Vagina (tissue), 2 donors: ENCODE measurements at regions not wholly inside any gene's neighbourhood (a gene's known extent, or its start where the extent isn't known, plus 50 kb on each side); places are given as distances from the start of the nearest gene placed in this dataset.

ENCODE experiments used
- DNase-seq, 2 donors: peaks; one replicate each; pipeline ENCODE4 v3.0.0-alpha.2; 2017; ENCODE audit errors: extremely low spot score in 2 of 2
- H3K27ac ChIP-seq: fragments of 200-600 bp; sonication (generic); one replicate; pipeline ENCODE4 v1.5.1; 2019
- H3K27me3 ChIP-seq: fragments of 200-600 bp; sonication (generic); one replicate; pipeline ENCODE4 v1.5.1; 2019
- H3K36me3 ChIP-seq, 2 donors: fragments of 200-600 bp; sonication (generic); one replicate each; pipeline ENCODE4 v1.5.1; 2017 to 2019
- H3K4me1 ChIP-seq: fragments of 200-600 bp; sonication (generic); one replicate; pipeline ENCODE4 v1.5.1; 2019
- H3K4me3 ChIP-seq, 2 donors: fragments of 200-600 bp; sonication (generic); 1 replicate in 1 of 2; 2 replicates in 1 of 2; pipeline ENCODE4 v1.5.1; 2016 to 2019
- H3K9me3 ChIP-seq: fragments of 200-600 bp; sonication (generic); one replicate; pipeline ENCODE4 v1.5.1; 2019
- CTCF ChIP-seq, 3 experiments: fragments of 450-650 bp in 2 of 3; fragments of 200-600 bp in 1 of 3; sonication (generic) in 1 of 3; IDR thresholded peaks; one replicate each; pipeline ENCODE4 v1.5.1; 2017 to 2019; ENCODE audit warnings: antibody characterized with exemption in 3 of 3, mild to moderate bottlenecking in 2 of 3, moderate library complexity in 2 of 3
- POLR2A ChIP-seq, 2 donors: fragments of 450-650 bp; IDR thresholded peaks; one replicate each; pipeline ENCODE4 v1.6.1; 2017; ENCODE audit warnings: antibody characterized with exemption in 2 of 2, mild to moderate bottlenecking in 2 of 2, moderate library complexity in 2 of 2
- POLR2AphosphoS5 ChIP-seq, 2 donors: sonication (generic); formaldehyde crosslinking; IDR thresholded peaks; one replicate each; pipeline ENCODE4 v1.9.0; 2017; ENCODE audit warnings: antibody characterized with exemption in 2 of 2, mild to moderate bottlenecking in 2 of 2, low read depth in 1 of 2; ENCODE audit not compliant: insufficient read depth in 1 of 2
- intact Hi-C: fragments of 100-400 bp; cut with DNase I; formaldehyde crosslinking; loops from one replicate; pipeline ENCODE4 v1.15.1; 2023

DNA sequence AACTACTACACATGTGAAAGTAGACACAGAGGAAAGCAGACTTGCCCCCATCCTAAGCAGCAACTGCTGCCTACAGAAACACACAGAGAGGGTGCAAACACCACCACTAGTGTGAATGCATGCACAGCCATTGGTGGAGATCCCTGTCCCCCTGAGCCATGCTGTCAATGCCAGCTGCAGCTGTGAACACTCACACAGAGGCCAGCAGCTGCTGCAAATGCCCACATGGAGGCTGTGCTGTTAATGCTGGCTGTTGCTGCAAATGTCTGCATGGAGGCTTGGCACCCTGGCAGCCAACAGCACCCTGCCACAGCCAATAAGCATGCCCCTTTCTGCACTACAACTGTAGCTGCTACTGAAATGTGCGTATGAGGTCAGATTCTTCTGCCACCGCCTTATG is 355.0 kb downstream of the LNPK start:
- DNase-seq: no peak
- Histone ChIP-seq H3K9me3 (no peaks in the 10 kb centered on the region), H3K4me3 (no peak overlapping the region), H3K27me3 (no peaks in the 10 kb centered on the region), H3K4me1 (no peaks in the 10 kb centered on the region), H3K36me3 (no peaks in the 10 kb centered on the region), H3K27ac (no peak overlapping the region)
- intact Hi-C loops: no loop called here
- TF ChIP-seq CTCF (IDR thresholded peaks at IDR 0.05): no peak
- no peak for TF ChIP-seq POLR2A (IDR thresholded peaks at IDR 0.05)
- TF ChIP-seq POLR2AphosphoS5 (IDR thresholded peaks at IDR 0.05; ENCODE audit: insufficient read depth in 1 of 2, low read depth in 1 of 2): no peak

DNA sequence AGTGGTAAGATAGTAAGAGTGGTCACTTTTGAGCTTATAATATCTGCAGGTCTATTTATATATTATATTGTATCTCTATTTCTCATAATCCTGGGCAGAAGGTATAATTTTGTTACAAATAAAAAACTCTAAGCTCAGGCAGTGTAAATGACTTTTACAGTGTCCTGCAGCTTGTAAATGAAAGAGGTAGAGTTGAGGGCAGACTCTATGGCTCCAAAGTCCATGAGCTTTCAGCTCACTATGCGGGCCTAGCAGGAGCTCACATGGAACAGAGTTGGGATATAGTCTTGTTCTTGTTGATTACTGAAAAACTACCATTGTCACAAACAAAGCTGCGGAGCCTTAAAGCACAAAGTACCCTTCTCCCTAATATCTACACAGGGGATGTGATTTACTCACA is 361.4 kb downstream of the LNPK start:
- TF ChIP-seq POLR2A (IDR thresholded peaks at IDR 0.05): no peak
- no peak for TF ChIP-seq POLR2AphosphoS5 (IDR thresholded peaks at IDR 0.05; ENCODE audit: insufficient read depth in 1 of 2, low read depth in 1 of 2)
- TF ChIP-seq CTCF (IDR thresholded peaks at IDR 0.05): no peak
- Histone ChIP-seq H3K4me1 (no peaks in the 10 kb centered on the region), H3K27me3 (no peaks in the 10 kb centered on the region), H3K9me3 (no peaks in the 10 kb centered on the region), H3K4me3 (no peak overlapping the region), H3K36me3 (no peaks in the 10 kb centered on the region), H3K27ac (no peak overlapping the region)
- intact Hi-C loops: no loop called here
- DNase-seq: no peak

- no peak for DNase-seq
- intact Hi-C loops: no loop called here
- no peak overlapping the region for H3K27ac ChIP-seq
- no peaks in the 10 kb centered on the region for H3K4me1 ChIP-seq
- no peaks in the 10 kb centered on the region for H3K9me3 ChIP-seq
- no peak for TF ChIP-seq CTCF (IDR thresholded peaks at IDR 0.05)
- TF ChIP-seq POLR2A (IDR thresholded peaks at IDR 0.05): no peak
- TF ChIP-seq POLR2AphosphoS5 (IDR thresholded peaks at IDR 0.05; ENCODE audit: insufficient read depth in 1 of 2, low read depth in 1 of 2): no peak
- no peaks in the 10 kb centered on the region for H3K27me3 ChIP-seq
- no peaks in the 10 kb centered on the region for H3K36me3 ChIP-seq
- H3K4me3 ChIP-seq: no peak overlapping the region
Measured at GRCh38 chr2:175633227-175633626, 368.8 kb downstream of the LNPK start.

DNA sequence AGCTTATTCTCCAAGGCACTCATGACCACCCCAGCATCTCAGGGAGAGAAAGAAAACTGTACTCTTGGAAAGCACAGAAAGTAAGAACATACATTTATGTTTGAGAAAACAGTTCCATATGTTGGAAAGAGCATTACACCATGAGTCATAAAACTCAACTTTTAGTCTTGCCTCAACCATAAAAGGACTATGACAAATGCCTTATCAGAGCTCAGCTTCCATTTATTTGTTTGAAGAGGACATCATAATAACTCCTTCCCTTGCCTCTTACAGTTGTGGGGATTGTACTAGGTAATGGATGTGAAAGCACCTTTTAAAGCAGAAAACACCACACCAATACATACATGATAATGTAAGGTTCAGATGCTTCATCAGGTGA is 370.8 kb downstream of the LNPK start:
- intact Hi-C loops: no loop called here
- no peak for DNase-seq
- Histone ChIP-seq H3K27ac (no peak overlapping the region), H3K4me3 (no peak overlapping the region), H3K4me1 (no peaks in the 10 kb centered on the region), H3K36me3 (no peaks in the 10 kb centered on the region), H3K9me3 (no peaks in the 10 kb centered on the region), H3K27me3 (no peaks in the 10 kb centered on the region)
- TF ChIP-seq POLR2A (IDR thresholded peaks at IDR 0.05): no peak
- no peak for TF ChIP-seq CTCF (IDR thresholded peaks at IDR 0.05)
- no peak for TF ChIP-seq POLR2AphosphoS5 (IDR thresholded peaks at IDR 0.05; ENCODE audit: insufficient read depth in 1 of 2, low read depth in 1 of 2)

DNA sequence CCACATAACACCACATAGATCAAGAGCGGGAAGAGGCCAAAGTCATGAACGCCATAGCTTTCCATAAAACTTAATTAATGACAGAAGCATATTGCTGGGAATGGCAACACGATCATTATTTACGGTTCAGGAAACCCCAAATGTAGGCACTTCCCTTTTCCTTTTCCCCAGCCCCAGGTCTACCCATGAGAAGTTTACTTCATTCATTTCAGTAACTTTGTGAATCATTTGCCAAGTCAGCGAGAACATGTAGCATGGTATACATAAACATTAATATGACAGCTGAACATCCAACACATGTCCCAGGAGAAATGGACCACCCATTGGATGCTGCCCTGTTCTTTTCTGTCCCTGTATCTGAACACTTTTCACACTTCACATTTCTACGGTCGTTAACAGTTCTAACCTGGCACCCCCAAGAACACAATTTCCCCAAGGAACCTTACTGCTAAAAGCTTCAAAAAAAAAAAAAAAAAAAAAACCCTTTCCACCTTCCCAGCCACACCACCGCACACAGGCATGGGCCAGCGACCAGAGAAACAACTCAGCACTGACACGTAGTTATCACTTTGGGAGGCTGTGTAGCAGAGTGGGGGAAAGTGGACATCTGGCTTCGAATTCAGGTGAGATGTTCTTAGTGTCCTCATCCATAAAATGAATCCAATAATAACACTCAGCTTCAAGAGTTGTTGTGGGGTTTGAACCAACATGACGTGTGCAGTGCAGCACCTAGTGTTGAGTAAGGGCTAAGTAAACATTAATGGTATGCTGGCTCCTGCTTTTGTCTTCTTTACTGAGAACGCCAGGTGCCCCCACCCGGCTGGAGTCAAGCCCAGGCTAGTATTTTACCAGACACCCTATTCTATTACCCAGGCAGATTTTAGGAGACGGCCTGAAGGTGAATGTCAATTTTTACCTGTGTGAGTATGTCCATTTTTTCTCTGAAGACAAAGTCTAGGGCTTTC is 371.5 kb downstream of the LNPK start:
- no peak for DNase-seq
- H3K27me3 ChIP-seq: no peaks in the 10 kb centered on the region
- H3K36me3 ChIP-seq: no peaks in the 10 kb centered on the region
- no peak overlapping the region for H3K27ac ChIP-seq
- H3K4me3 ChIP-seq: no peak overlapping the region
- no peak for TF ChIP-seq POLR2AphosphoS5 (IDR thresholded peaks at IDR 0.05; ENCODE audit: insufficient read depth in 1 of 2, low read depth in 1 of 2)
- TF ChIP-seq CTCF (IDR thresholded peaks at IDR 0.05): no peak
- no peak for TF ChIP-seq POLR2A (IDR thresholded peaks at IDR 0.05)
- no peaks in the 10 kb centered on the region for H3K4me1 ChIP-seq
- H3K9me3 ChIP-seq: no peaks in the 10 kb centered on the region
- intact Hi-C loops: no loop called here
